MCF 10A (cell line): ENCODE measurements at regions not wholly inside any gene's neighbourhood (a gene's known extent, or its start where the extent isn't known, plus 50 kb on each side); places are given as distances from the start of the nearest gene placed in this dataset.

Experiments
- BruUV-seq: library from RNA; stranded (reverse); fragments of 400-500 nt; replicated peaks from 2 replicates; lab custom pipeline; 2021; lab: Mats Ljungman, UMichigan
- CTCF ChIA-PET: fragments of 300-600 bp; sonication (Branson Sonifier 250); formaldehyde crosslinking; extraction: SDS; loops from one replicate; lab custom pipeline; 2021; ENCODE audit warnings: antibody characterized with exemption, inconsistent platforms; lab: Yijun Ruan, JAX
- POLR2A ChIA-PET: fragments of 300-600, 350-650 bp; sonication (Branson Sonifier 250); formaldehyde crosslinking; extraction: SDS; loops from one replicate; lab custom pipeline; 2020; ENCODE audit warnings: antibody characterized with exemption, inconsistent platforms; lab: Yijun Ruan, JAX
- DNase-seq: peaks from one replicate; pipeline ENCODE4 v3.0.0-alpha.2; 2018; ENCODE audit not compliant: unreplicated experiment
- H3K27ac Mint-ChIP-seq: one replicate; pipeline ENCODE4 v1.8.0; 2022; ENCODE audit warnings: mild to moderate bottlenecking, low read depth, mixed read lengths; ENCODE audit not compliant: unreplicated experiment
- H3K27me3 Mint-ChIP-seq: one replicate; pipeline ENCODE4 v1.8.0; 2022; ENCODE audit warnings: mixed read lengths; ENCODE audit not compliant: insufficient read depth, unreplicated experiment
- H3K36me3 Mint-ChIP-seq: one replicate; pipeline ENCODE4 v1.8.0; 2022; ENCODE audit warnings: mild to moderate bottlenecking, moderate library complexity, mixed read lengths; ENCODE audit not compliant: insufficient read depth, unreplicated experiment
- H3K4me1 Mint-ChIP-seq: one replicate; pipeline ENCODE4 v1.8.0; 2022; ENCODE audit warnings: mixed read lengths; ENCODE audit not compliant: insufficient read depth, unreplicated experiment
- H3K4me3 Mint-ChIP-seq: one replicate; pipeline ENCODE4 v1.8.0; 2022; ENCODE audit warnings: mild to moderate bottlenecking, moderate library complexity, mixed read lengths; ENCODE audit not compliant: unreplicated experiment
- H3K9me3 Mint-ChIP-seq: one replicate; pipeline ENCODE4 v1.8.0; 2022; ENCODE audit warnings: mixed read lengths; ENCODE audit not compliant: unreplicated experiment
- CTCF ChIP-seq: fragments of 200-600 bp; IDR thresholded peaks from one replicate; pipeline ENCODE4 v1.8.0; 2022; ENCODE audit warnings: antibody characterized with exemption, mild to moderate bottlenecking; ENCODE audit not compliant: unreplicated experiment
- intact Hi-C: fragments of 100-400 bp; cut with micrococcal nuclease; formaldehyde crosslinking; loops from 2 replicates; pipeline ENCODE4 v1.14.1; 2022

GRCh38 chr16:73714976-73715375, 581.6 kb upstream of the PSMD7 start:
- ChIA-PET CTCF (interaction anchor here (0.9 to 3.5 kb wide), 5 partner anchors 11 to 164 kb away, joined by 3 to 17 read pairs (median 4); no protein-coding TSS in a partner anchor), POLR2A (interaction anchor here (0.5 kb wide), 1 partner anchor 491 kb away, joined by 3 read pairs; no protein-coding TSS in a partner anchor)
- BruUV-seq: no TSS peak
- no peaks in the 10 kb centered on the region for H3K36me3 Mint-ChIP-seq
- no peaks in the 10 kb centered on the region for H3K4me1 Mint-ChIP-seq
- H3K27ac Mint-ChIP-seq: no peak overlapping the region
- no peak overlapping the region for H3K4me3 Mint-ChIP-seq
- no peak for DNase-seq
- no peaks in the 10 kb centered on the region for H3K9me3 Mint-ChIP-seq
- TF ChIP-seq CTCF: no peak
- H3K27me3 Mint-ChIP-seq: peaks cover 98% of the 10 kb centered on the region
- intact Hi-C loops: loop anchor here (1.0 to 2.0 kb wide), 3 partner anchors 163 to 560 kb away; no protein-coding TSS in a partner anchor

DNA sequence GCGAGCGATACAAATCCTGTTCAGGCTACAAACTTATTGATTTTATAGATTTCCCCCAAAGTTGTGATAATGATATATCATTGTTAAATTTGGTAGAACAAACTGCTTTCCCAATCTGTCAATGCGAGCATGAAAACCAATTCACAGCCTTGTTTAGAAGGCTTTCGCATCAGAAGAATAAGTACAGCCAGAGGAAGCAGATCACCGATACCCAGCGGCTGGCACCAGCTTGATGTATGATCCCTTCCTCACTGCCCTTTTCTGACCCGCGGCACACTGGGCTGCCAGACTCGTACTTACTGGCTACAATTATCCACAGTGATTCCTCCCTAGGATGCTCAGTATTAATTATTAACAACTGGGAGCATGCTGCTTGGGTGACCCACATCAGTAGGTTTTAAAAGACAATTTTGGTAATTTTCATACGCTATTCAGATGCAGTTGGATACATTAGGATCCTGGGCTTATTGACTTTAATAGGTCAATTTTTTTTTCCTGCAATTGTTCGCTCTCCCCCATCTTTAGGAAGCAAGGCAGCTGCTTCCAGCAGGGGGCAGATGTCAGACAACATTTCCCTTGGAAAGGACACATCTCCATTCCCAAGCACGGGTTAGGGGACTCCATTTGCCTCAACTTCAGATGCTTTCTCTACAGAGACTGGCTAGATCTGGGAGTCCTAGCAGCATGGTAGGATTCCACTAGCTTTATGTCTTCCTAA, 582.7 kb upstream of the PSMD7 start:
- peak; percentile 63 for DNase-seq
- intact Hi-C loops: loop anchor here (1.0 to 2.0 kb wide), 3 partner anchors 164 to 561 kb away; no protein-coding TSS in a partner anchor
- ChIA-PET CTCF (interaction anchor here (0.6 to 3.5 kb wide), 19 partner anchors 8 to 1280 kb away, joined by 3 to 17 read pairs (median 4); no protein-coding TSS in a partner anchor), POLR2A (interaction anchor here (0.5 to 0.7 kb wide), 3 partner anchors 215 to 1435 kb away, joined by 3 to 4 read pairs (median 3); no protein-coding TSS in a partner anchor)
- Mint-ChIP-seq H3K4me1 (no peaks in the 10 kb centered on the region), H3K9me3 (no peaks in the 10 kb centered on the region), H3K27me3 (peaks cover 98% of the 10 kb centered on the region), H3K36me3 (no peaks in the 10 kb centered on the region), H3K27ac (no peak overlapping the region), H3K4me3 (no peak overlapping the region)
- TF ChIP-seq CTCF: peak; percentile 49
- no TSS peak for BruUV-seq

DNA sequence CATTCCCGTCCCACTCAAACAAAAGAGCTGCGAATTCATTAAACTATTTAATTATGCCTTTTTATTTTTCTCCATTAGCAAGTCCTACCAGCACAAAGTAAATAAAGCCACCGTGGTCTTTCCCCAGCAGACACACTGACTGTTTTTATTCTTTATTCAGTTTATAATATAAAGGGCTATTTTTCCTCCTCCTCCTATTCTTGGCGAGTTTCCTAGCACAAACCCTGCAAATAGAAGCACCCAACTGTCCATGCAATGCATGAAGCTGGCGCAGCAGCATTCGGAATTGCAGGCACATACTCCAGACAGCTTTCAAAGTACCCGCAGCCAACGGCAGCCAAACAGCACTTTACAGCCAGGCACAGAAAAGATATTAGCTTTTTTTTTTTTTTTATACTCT, 583.4 kb upstream of the PSMD7 start:
- no peak for DNase-seq
- intact Hi-C loops: no loop called here
- Mint-ChIP-seq H3K9me3 (no peaks in the 10 kb centered on the region), H3K36me3 (no peaks in the 10 kb centered on the region), H3K4me1 (no peaks in the 10 kb centered on the region), H3K27me3 (peaks cover 100% of the 10 kb centered on the region), H3K4me3 (no peak overlapping the region), H3K27ac (no peak overlapping the region)
- TF ChIP-seq CTCF: no peak
- ChIA-PET POLR2A (interaction anchor here (0.6 to 0.7 kb wide), 3 partner anchors 34 to 1435 kb away, joined by 3 to 6 read pairs (median 4); no protein-coding TSS in a partner anchor), CTCF (interaction anchor here (0.6 to 3.5 kb wide), 14 partner anchors 8 to 563 kb away, joined by 3 to 17 read pairs (median 4); no protein-coding TSS in a partner anchor)
- no TSS peak for BruUV-seq

- intact Hi-C loops: no loop called here
Measured at GRCh38 chr16:73711406-73712080, 585.1 kb upstream of the PSMD7 start.

More at GRCh38 chr16:73711406-73712080, 585.1 kb upstream of the PSMD7 start:
- no peak for DNase-seq
- Mint-ChIP-seq H3K4me1 (no peaks in the 10 kb centered on the region), H3K9me3 (no peaks in the 10 kb centered on the region), H3K27me3 (peaks cover 100% of the 10 kb centered on the region), H3K36me3 (no peaks in the 10 kb centered on the region), H3K4me3 (no peak overlapping the region), H3K27ac (no peak overlapping the region)
- ChIA-PET CTCF (interaction anchor here (1.1 to 3.5 kb wide), 2 partner anchors 71 to 167 kb away, joined by 3 to 17 read pairs; no protein-coding TSS in a partner anchor), POLR2A (interaction anchor here (0.9 kb wide), 1 partner anchor 13 kb away, joined by 3 read pairs; no protein-coding TSS in a partner anchor)
- BruUV-seq: no TSS peak
- TF ChIP-seq CTCF: no peak
